ENCODE measurements at regions not wholly inside any gene's neighbourhood (a gene's known extent, or its start where the extent isn't known, plus 50 kb on each side); places are given as distances from the start of the nearest gene placed in this dataset.

GRCh38 chr16:64356267-64356666, 765.6 kb downstream of the CDH11 start:
- Histone ChIP-seq H3K9me3 (replicated peaks; ENCODE audit: control insufficient read depth, insufficient read depth, low read length) (no peaks in the 10 kb centered on the region), H3K36me3 (ENCODE audit: control insufficient read depth in 2 of 2, insufficient read depth in 2 of 2, low read length in 1 of 2) (no peaks in the 10 kb centered on the region), H3K4me1 (ENCODE audit: control insufficient read depth, insufficient read depth, low read length) (no peaks in the 10 kb centered on the region), H3K4me2 (ENCODE audit: control insufficient read depth, insufficient read depth) (no peak overlapping the region), H3K9ac (ENCODE audit: control insufficient read depth, insufficient read depth, low read length) (no peak overlapping the region), H4K20me1 (ENCODE audit: control insufficient read depth, insufficient read depth) (no peaks in the 10 kb centered on the region), H3K4me3 (no peak overlapping the region), H2AFZ (ENCODE audit: control insufficient read depth, low read depth, low read length) (no peak overlapping the region), H3K79me2 (ENCODE audit: control insufficient read depth, insufficient read depth, low read length) (no peaks in the 10 kb centered on the region), H3K27ac (ENCODE audit: control insufficient read depth, insufficient read depth) (no peak overlapping the region), H3K27me3 (replicated peaks in 1 of 2; ENCODE audit: control insufficient read depth in 2 of 2, insufficient read depth in 2 of 2, low read length in 1 of 2) (no peaks in the 10 kb centered on the region)
- in situ Hi-C loops (cut with MboI): no loop called here
- ChIA-PET POLR2A (no interaction called here), RAD21 (ENCODE audit: unreplicated experiment) (no interaction called here), SMC1A (ENCODE audit: uncharacterized antibody, unreplicated experiment) (no interaction called here), CTCF (no interaction called here)
- FAIRE-seq (no peak), DNase-seq (ENCODE audit: low read depth, low spot score) (no peak), ATAC-seq (no peak)
- 33% methylated on average over 1 of the region's 1 CpG for WGBS (ENCODE audit: insufficient coverage, insufficient replicate concordance, low lambda C conversion rate, missing lambda C conversion rate)
- no TSS peak for BruUV-seq (replicated peaks)
- no peak for TF ChIP-seq MEF2B (IDR thresholded peaks at IDR 0.05; ENCODE audit: partially characterized antibody, poor library complexity, severe bottlenecking)
- no peak for TF ChIP-seq BMI1 (IDR thresholded peaks at IDR 0.05; ENCODE audit: borderline replicate concordance)
- TF ChIP-seq, protein P1, sequence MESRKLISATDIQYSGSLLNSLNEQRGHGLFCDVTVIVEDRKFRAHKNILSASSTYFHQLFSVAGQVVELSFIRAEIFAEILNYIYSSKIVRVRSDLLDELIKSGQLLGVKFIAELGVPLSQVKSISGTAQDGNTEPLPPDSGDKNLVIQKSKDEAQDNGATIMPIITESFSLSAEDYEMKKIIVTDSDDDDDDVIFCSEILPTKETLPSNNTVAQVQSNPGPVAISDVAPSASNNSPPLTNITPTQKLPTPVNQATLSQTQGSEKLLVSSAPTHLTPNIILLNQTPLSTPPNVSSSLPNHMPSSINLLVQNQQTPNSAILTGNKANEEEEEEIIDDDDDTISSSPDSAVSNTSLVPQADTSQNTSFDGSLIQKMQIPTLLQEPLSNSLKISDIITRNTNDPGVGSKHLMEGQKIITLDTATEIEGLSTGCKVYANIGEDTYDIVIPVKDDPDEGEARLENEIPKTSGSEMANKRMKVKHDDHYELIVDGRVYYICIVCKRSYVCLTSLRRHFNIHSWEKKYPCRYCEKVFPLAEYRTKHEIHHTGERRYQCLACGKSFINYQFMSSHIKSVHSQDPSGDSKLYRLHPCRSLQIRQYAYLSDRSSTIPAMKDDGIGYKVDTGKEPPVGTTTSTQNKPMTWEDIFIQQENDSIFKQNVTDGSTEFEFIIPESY (IDR thresholded peaks at IDR 0.05): no peak
- TF ChIP-seq SRF (IDR thresholded peaks at IDR 0.05; ENCODE audit: low read depth in 2 of 2, low read length in 2 of 2): no peak
- TF ChIP-seq, protein P2, sequence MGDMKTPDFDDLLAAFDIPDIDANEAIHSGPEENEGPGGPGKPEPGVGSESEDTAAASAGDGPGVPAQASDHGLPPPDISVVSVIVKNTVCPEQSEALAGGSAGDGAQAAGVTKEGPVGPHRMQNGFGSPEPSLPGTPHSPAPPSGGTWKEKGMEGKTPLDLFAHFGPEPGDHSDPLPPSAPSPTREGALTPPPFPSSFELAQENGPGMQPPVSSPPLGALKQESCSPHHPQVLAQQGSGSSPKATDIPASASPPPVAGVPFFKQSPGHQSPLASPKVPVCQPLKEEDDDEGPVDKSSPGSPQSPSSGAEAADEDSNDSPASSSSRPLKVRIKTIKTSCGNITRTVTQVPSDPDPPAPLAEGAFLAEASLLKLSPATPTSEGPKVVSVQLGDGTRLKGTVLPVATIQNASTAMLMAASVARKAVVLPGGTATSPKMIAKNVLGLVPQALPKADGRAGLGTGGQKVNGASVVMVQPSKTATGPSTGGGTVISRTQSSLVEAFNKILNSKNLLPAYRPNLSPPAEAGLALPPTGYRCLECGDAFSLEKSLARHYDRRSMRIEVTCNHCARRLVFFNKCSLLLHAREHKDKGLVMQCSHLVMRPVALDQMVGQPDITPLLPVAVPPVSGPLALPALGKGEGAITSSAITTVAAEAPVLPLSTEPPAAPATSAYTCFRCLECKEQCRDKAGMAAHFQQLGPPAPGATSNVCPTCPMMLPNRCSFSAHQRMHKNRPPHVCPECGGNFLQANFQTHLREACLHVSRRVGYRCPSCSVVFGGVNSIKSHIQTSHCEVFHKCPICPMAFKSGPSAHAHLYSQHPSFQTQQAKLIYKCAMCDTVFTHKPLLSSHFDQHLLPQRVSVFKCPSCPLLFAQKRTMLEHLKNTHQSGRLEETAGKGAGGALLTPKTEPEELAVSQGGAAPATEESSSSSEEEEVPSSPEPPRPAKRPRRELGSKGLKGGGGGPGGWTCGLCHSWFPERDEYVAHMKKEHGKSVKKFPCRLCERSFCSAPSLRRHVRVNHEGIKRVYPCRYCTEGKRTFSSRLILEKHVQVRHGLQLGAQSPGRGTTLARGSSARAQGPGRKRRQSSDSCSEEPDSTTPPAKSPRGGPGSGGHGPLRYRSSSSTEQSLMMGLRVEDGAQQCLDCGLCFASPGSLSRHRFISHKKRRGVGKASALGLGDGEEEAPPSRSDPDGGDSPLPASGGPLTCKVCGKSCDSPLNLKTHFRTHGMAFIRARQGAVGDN (IDR thresholded peaks at IDR 0.05): no peak
- TF ChIP-seq, protein P3, sequence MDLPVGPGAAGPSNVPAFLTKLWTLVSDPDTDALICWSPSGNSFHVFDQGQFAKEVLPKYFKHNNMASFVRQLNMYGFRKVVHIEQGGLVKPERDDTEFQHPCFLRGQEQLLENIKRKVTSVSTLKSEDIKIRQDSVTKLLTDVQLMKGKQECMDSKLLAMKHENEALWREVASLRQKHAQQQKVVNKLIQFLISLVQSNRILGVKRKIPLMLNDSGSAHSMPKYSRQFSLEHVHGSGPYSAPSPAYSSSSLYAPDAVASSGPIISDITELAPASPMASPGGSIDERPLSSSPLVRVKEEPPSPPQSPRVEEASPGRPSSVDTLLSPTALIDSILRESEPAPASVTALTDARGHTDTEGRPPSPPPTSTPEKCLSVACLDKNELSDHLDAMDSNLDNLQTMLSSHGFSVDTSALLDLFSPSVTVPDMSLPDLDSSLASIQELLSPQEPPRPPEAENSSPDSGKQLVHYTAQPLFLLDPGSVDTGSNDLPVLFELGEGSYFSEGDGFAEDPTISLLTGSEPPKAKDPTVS (IDR thresholded peaks at IDR 0.05; ENCODE audit: low read depth, low read length): no peak
- no peak for TF ChIP-seq ESRRA (IDR thresholded peaks at IDR 0.05; ENCODE audit: low read length)
- no peak for TF ChIP-seq NFXL1 (IDR thresholded peaks at IDR 0.05; ENCODE audit: borderline replicate concordance)
- TF ChIP-seq ETV6 (conservative IDR thresholded peaks at IDR 0.05 in 1 of 2, IDR thresholded peaks at IDR 0.05 in 1 of 2; ENCODE audit: borderline replicate concordance in 1 of 2, low read depth in 1 of 2): no peak
- TF ChIP-seq ATF2 (IDR thresholded peaks at IDR 0.05; ENCODE audit: low read length): no peak
- intact Hi-C loops (cut with micrococcal nuclease; ENCODE audit: unreplicated experiment): no loop called here
